Loucy (cell line): ENCODE measurements at regions not wholly inside any gene's neighbourhood (a gene's known extent, or its start where the extent isn't known, plus 50 kb on each side); places are given as distances from the start of the nearest gene placed in this dataset.
"Not testable (repeated sequence)": the region's sequence is repeated elsewhere in the genome, so short reads cannot be mapped to it uniquely, and the experiment has no call there.

Experiments used
- H2AFZ ChIP-seq: fragments of 200-600 bp; sonication (generic); 2 replicates; pipeline ENCODE4 v1.6.0; 2016; ENCODE audit warnings: antibody characterized with exemption, mild to moderate bottlenecking, low read length, moderate library complexity
- H3F3A ChIP-seq: fragments of 200-600 bp; 2 replicates; pipeline ENCODE4 v1.6.0; 2016; ENCODE audit warnings: antibody characterized with exemption, low read depth, mild to moderate bottlenecking
- H3K27me3 ChIP-seq: fragments of 200-600 bp; sonication (generic); 2 replicates; pipeline ENCODE4 v1.6.1; 2014; ENCODE audit warnings: low read length, mild to moderate bottlenecking; ENCODE audit not compliant: insufficient read depth, poor library complexity, severe bottlenecking
- H3K36me3 ChIP-seq: fragments of 200-600 bp; sonication (generic); 2 replicates; pipeline ENCODE4 v1.6.1; 2016; ENCODE audit warnings: low read length; ENCODE audit not compliant: insufficient read depth
- H3K4me1 ChIP-seq: fragments of 200-600 bp; sonication (generic); 2 replicates; pipeline ENCODE4 v1.5.1; 2014; ENCODE audit warnings: low read length, mild to moderate bottlenecking; ENCODE audit not compliant: insufficient read depth, poor library complexity, severe bottlenecking
- H3K4me2 ChIP-seq: fragments of 200-600 bp; sonication (generic); 2 replicates; pipeline ENCODE4 v1.6.0; 2014; ENCODE audit warnings: antibody characterized with exemption, low read length, low read depth, mild to moderate bottlenecking; ENCODE audit not compliant: poor library complexity, severe bottlenecking
- H3K4me3 ChIP-seq: fragments of 200-600 bp; sonication (generic); 2 replicates; pipeline ENCODE4 v1.5.1; 2014; ENCODE audit warnings: low read length, mild to moderate bottlenecking, mixed read lengths; ENCODE audit not compliant: poor library complexity, severe bottlenecking
- H3K79me2 ChIP-seq: fragments of 200-600 bp; sonication (generic); 2 replicates; pipeline ENCODE4 v1.6.1; 2014; ENCODE audit warnings: low read length; ENCODE audit not compliant: insufficient read depth
- H3K9ac ChIP-seq: fragments of 200-600 bp; sonication (generic); 2 replicates; pipeline ENCODE4 v1.6.0; 2014; ENCODE audit warnings: mild to moderate bottlenecking, low read depth, low read length, moderate library complexity; ENCODE audit not compliant: poor library complexity, severe bottlenecking
- H3K9me2 ChIP-seq: fragments of 200-600 bp; sonication (generic); replicated peaks from 2 replicates; pipeline ENCODE4 v1.6.1; 2016; ENCODE audit warnings: low read depth, low read length, mixed read lengths
- H3K9me3 ChIP-seq: fragments of 200-600 bp; sonication (generic); 2 replicates; pipeline ENCODE4 v1.6.1; 2014; ENCODE audit warnings: mild to moderate bottlenecking, antibody characterized with exemption, low read length, low read depth; ENCODE audit not compliant: insufficient read depth
- H4K20me1 ChIP-seq: fragments of 200-600 bp; sonication (generic); 2 replicates; pipeline ENCODE4 v1.6.0; 2014; ENCODE audit warnings: antibody characterized with exemption, low read length, mild to moderate bottlenecking; ENCODE audit not compliant: insufficient read depth, poor library complexity, severe bottlenecking
- CTCF ChIP-seq: fragments of 200-600 bp; sonication (generic); conservative IDR thresholded peaks from 2 replicates; pipeline ENCODE4 v1.5.1; 2014; ENCODE audit warnings: mild to moderate bottlenecking, antibody characterized with exemption, low read length
- EZH2phosphoT487 ChIP-seq: fragments of 200-600 bp; IDR thresholded peaks from 2 replicates; pipeline ENCODE4 v1.6.1; 2018; ENCODE audit warnings: antibody characterized with exemption, mild to moderate bottlenecking, moderate library complexity, borderline replicate concordance

GRCh38 chr4:26241179-26241578 is 79.6 kb upstream of the RBPJ start:
- H4K20me1 ChIP-seq = no peaks in the 10 kb centered on the region

GRCh38 chr4:26242451-26242850 is 78.4 kb upstream of the RBPJ start:
- no peak overlapping the region for H2AFZ ChIP-seq
- H3K79me2 ChIP-seq = no peaks in the 10 kb centered on the region
- no peaks in the 10 kb centered on the region; the same call in 1 of the 2 replicates for H3F3A ChIP-seq
- H3K4me3 ChIP-seq = no peak overlapping the region
- H4K20me1 ChIP-seq = no peaks in the 10 kb centered on the region
- H3K4me2 ChIP-seq = no peak overlapping the region
- no peaks in the 10 kb centered on the region for H3K27me3 ChIP-seq
- H3K9me3 ChIP-seq = no peaks in the 10 kb centered on the region
- no peaks in the 10 kb centered on the region for H3K9me2 ChIP-seq
- H3K4me1 ChIP-seq = no peaks in the 10 kb centered on the region
- H3K9ac ChIP-seq = no peak overlapping the region
- TF ChIP-seq EZH2phosphoT487 (no peak), CTCF (no peak)
- H3K36me3 ChIP-seq = no peaks in the 10 kb centered on the region

More at GRCh38 chr4:26241179-26241578, 79.6 kb upstream of the RBPJ start:
- Histone ChIP-seq H3K79me2 (no peaks in the 10 kb centered on the region), H3K27me3 (no peaks in the 10 kb centered on the region), H3K4me2 (no peak overlapping the region), H3K36me3 (no peaks in the 10 kb centered on the region), H2AFZ (no peak overlapping the region), H3K9me3 (no peaks in the 10 kb centered on the region), H3K4me1 (no peaks in the 10 kb centered on the region), H3F3A (no peaks in the 10 kb centered on the region; the same call in 1 of the 2 replicates), H3K9ac (no peak overlapping the region), H3K9me2 (no peaks in the 10 kb centered on the region), H3K4me3 (no peak overlapping the region)
- TF ChIP-seq CTCF (no peak), EZH2phosphoT487 (no peak)

GRCh38 chr4:26244138-26244537 is 76.7 kb upstream of the RBPJ start:
- not testable (repeated sequence) for H3K4me2 ChIP-seq, H3K9me3 ChIP-seq, H3K36me3 ChIP-seq, H3K27me3 ChIP-seq, H3K9me2 ChIP-seq, H4K20me1 ChIP-seq, H3F3A ChIP-seq, H3K9ac ChIP-seq, H3K79me2 ChIP-seq, H3K4me1 ChIP-seq, H2AFZ ChIP-seq, H3K4me3 ChIP-seq

GRCh38 chr4:26248647-26249046 is 72.2 kb upstream of the RBPJ start:
- Histone ChIP-seq H3K9me3 (no peaks in the 10 kb centered on the region), H4K20me1 (no peaks in the 10 kb centered on the region), H3K27me3 (no peaks in the 10 kb centered on the region), H3K79me2 (no peaks in the 10 kb centered on the region), H2AFZ (no peak overlapping the region), H3K36me3 (no peaks in the 10 kb centered on the region), H3F3A (no peaks in the 10 kb centered on the region), H3K4me3 (no peak overlapping the region), H3K9ac (no peak overlapping the region), H3K4me1 (no peaks in the 10 kb centered on the region), H3K4me2 (no peak overlapping the region), H3K9me2 (no peaks in the 10 kb centered on the region)
- TF ChIP-seq CTCF (no peak), EZH2phosphoT487 (no peak)
